IPS DF 6.9 (cell line): ENCODE measurements at regions not wholly inside any gene's neighbourhood (a gene's known extent, or its start where the extent isn't known, plus 50 kb on each side); places are given as distances from the start of the nearest gene placed in this dataset.

Source experiments
- DNase-seq: peaks from one replicate; pipeline ENCODE4 v3.0.0-alpha.2; 2013; ENCODE audit warnings: low read depth, low spot score
- H3K27ac ChIP-seq: one replicate; pipeline ENCODE4 v1.5.1; 2013; ENCODE audit warnings: low read length, control low read depth
- H3K27me3 ChIP-seq: 2 replicates; pipeline ENCODE4 v1.6.1; 2013; ENCODE audit warnings: mild to moderate bottlenecking, low read length; ENCODE audit not compliant: control insufficient read depth, insufficient read depth
- H3K36me3 ChIP-seq: 2 replicates; pipeline ENCODE4 v1.6.1; 2013; ENCODE audit warnings: low read length; ENCODE audit not compliant: control insufficient read depth, insufficient read depth
- H3K4me1 ChIP-seq: 2 replicates; pipeline ENCODE4 v1.6.1; 2013; ENCODE audit warnings: low read length; ENCODE audit not compliant: control insufficient read depth, insufficient read depth
- H3K4me3 ChIP-seq: 2 replicates; pipeline ENCODE4 v1.5.1; 2013; ENCODE audit warnings: mild to moderate bottlenecking, low read length
- H3K9me3 ChIP-seq: 2 replicates; pipeline ENCODE4 v1.6.1; 2013; ENCODE audit warnings: low read length, inconsistent platforms; ENCODE audit not compliant: control insufficient read depth, insufficient read depth
- WGBS: extraction: QIAGEN DNeasy Blood & Tissue Kit; methylation state at CpG from one replicate; pipeline ENCODE4 v1.1.7; 2013; ENCODE audit warnings: mixed read lengths, missing lambda C conversion rate; ENCODE audit not compliant: insufficient read length, insufficient coverage; 5-methylcytosine and 5-hydroxymethylcytosine counted together

GRCh38 chr4:157803845-157804521 is 368.8 kb downstream of the GASK1B start:
- H3K9me3 ChIP-seq = no peaks in the 10 kb centered on the region
- no peak for DNase-seq
- H3K4me1 ChIP-seq = no peaks in the 10 kb centered on the region
- H3K27me3 ChIP-seq = no peaks in the 10 kb centered on the region
- no CpG with 5 or more reads among the region's 1 CpG for WGBS
- no peaks in the 10 kb centered on the region for H3K36me3 ChIP-seq
- no peak overlapping the region for H3K4me3 ChIP-seq
- H3K27ac ChIP-seq = no peak overlapping the region

GRCh38 chr4:157803421-157803820 is 369.4 kb downstream of the GASK1B start:
- no peak overlapping the region for H3K4me3 ChIP-seq
- no peaks in the 10 kb centered on the region for H3K9me3 ChIP-seq
- H3K27me3 ChIP-seq = no peaks in the 10 kb centered on the region
- no peak overlapping the region for H3K27ac ChIP-seq
- H3K36me3 ChIP-seq = no peaks in the 10 kb centered on the region
- WGBS = no CpG with 5 or more reads among the region's 3 CpGs
- H3K4me1 ChIP-seq = no peaks in the 10 kb centered on the region
- DNase-seq = no peak

GRCh38 chr4:157795495-157795894 is 377.3 kb downstream of the GASK1B start:
- H3K27me3 ChIP-seq = no peaks in the 10 kb centered on the region
- no peaks in the 10 kb centered on the region for H3K9me3 ChIP-seq
- no peaks in the 10 kb centered on the region for H3K36me3 ChIP-seq
- no peak for DNase-seq
- no CpG with 5 or more reads among the region's 1 CpG for WGBS
- no peak overlapping the region for H3K27ac ChIP-seq
- H3K4me3 ChIP-seq = no peak overlapping the region
- H3K4me1 ChIP-seq = no peaks in the 10 kb centered on the region

GRCh38 chr4:157792716-157793115 is 380.1 kb downstream of the GASK1B start:
- H3K4me1 ChIP-seq = no peaks in the 10 kb centered on the region
- no peak overlapping the region for H3K4me3 ChIP-seq
- H3K9me3 ChIP-seq = no peaks in the 10 kb centered on the region
- no peak overlapping the region for H3K27ac ChIP-seq
- H3K36me3 ChIP-seq = no peaks in the 10 kb centered on the region
- H3K27me3 ChIP-seq = no peaks in the 10 kb centered on the region
- no peak for DNase-seq

- Histone ChIP-seq H3K36me3 (no peaks in the 10 kb centered on the region), H3K4me3 (no peak overlapping the region), H3K9me3 (no peaks in the 10 kb centered on the region), H3K4me1 (no peaks in the 10 kb centered on the region), H3K27ac (no peak overlapping the region), H3K27me3 (no peaks in the 10 kb centered on the region)
- WGBS = no CpG with 5 or more reads among the region's 1 CpG
- no peak for DNase-seq
Observed at GRCh38 chr4:157791236-157791635, 381.6 kb downstream of the GASK1B start.

- DNase-seq = no peak
- H3K4me1 ChIP-seq = no peaks in the 10 kb centered on the region
- no CpG with 5 or more reads among the region's 2 CpGs for WGBS
- no peaks in the 10 kb centered on the region for H3K36me3 ChIP-seq
- no peak overlapping the region for H3K4me3 ChIP-seq
- no peaks in the 10 kb centered on the region for H3K27me3 ChIP-seq
- H3K27ac ChIP-seq = no peak overlapping the region
- H3K9me3 ChIP-seq = no peaks in the 10 kb centered on the region
Observed at GRCh38 chr4:157787618-157788017, 385.2 kb downstream of the GASK1B start.

- Histone ChIP-seq H3K4me3 (no peak overlapping the region), H3K4me1 (no peaks in the 10 kb centered on the region), H3K27me3 (no peaks in the 10 kb centered on the region; the same call in 1 of the 2 replicates), H3K27ac (no peak overlapping the region), H3K9me3 (no peaks in the 10 kb centered on the region), H3K36me3 (no peaks in the 10 kb centered on the region)
- no CpG with 5 or more reads among the region's 2 CpGs for WGBS
- DNase-seq = no peak
Observed at GRCh38 chr4:157781361-157781760, 391.5 kb downstream of the GASK1B start.

- Histone ChIP-seq H3K9me3 (no peaks in the 10 kb centered on the region), H3K27me3 (no peaks in the 10 kb centered on the region; the same call in 1 of the 2 replicates), H3K36me3 (no peaks in the 10 kb centered on the region), H3K27ac (no peak overlapping the region), H3K4me1 (no peaks in the 10 kb centered on the region), H3K4me3 (no peak overlapping the region)
- DNase-seq = no peak
- WGBS = no CpG with 5 or more reads among the region's 1 CpG
Observed at GRCh38 chr4:157779081-157779480, 393.7 kb downstream of the GASK1B start.

GRCh38 chr4:157776930-157777528 is 395.8 kb downstream of the GASK1B start:
- H3K9me3 ChIP-seq = no peaks in the 10 kb centered on the region

GRCh38 chr4:157775971-157776370 is 396.9 kb downstream of the GASK1B start:
- Histone ChIP-seq H3K36me3 (no peaks in the 10 kb centered on the region), H3K27me3 (no peaks in the 10 kb centered on the region; the same call in 1 of the 2 replicates)
- DNase-seq = no peak

More at GRCh38 chr4:157776930-157777528, 395.8 kb downstream of the GASK1B start:
- Histone ChIP-seq H3K4me3 (no peak overlapping the region), H3K27me3 (no peaks in the 10 kb centered on the region; the same call in 1 of the 2 replicates), H3K4me1 (no peaks in the 10 kb centered on the region), H3K36me3 (no peaks in the 10 kb centered on the region), H3K27ac (no peak overlapping the region)
- no peak for DNase-seq
- no CpG with 5 or more reads among the region's 1 CpG for WGBS

GRCh38 chr4:157772907-157773306 is 399.9 kb downstream of the GASK1B start:
- no peaks in the 10 kb centered on the region for H3K27me3 ChIP-seq
- no CpG with 5 or more reads among the region's 1 CpG for WGBS
- H3K27ac ChIP-seq = no peak overlapping the region
- no peaks in the 10 kb centered on the region for H3K4me1 ChIP-seq
- no peaks in the 10 kb centered on the region for H3K36me3 ChIP-seq
- DNase-seq = no peak
- no peak overlapping the region for H3K4me3 ChIP-seq
- no peaks in the 10 kb centered on the region for H3K9me3 ChIP-seq

More at GRCh38 chr4:157775971-157776370, 396.9 kb downstream of the GASK1B start:
- no peaks in the 10 kb centered on the region for H3K9me3 ChIP-seq
- no peak overlapping the region for H3K27ac ChIP-seq
- H3K4me3 ChIP-seq = no peak overlapping the region
- H3K4me1 ChIP-seq = no peaks in the 10 kb centered on the region
